Urothelium cell line (cell line): ENCODE measurements at regions not wholly inside any gene's neighbourhood (a gene's known extent, or its start where the extent isn't known, plus 50 kb on each side); places are given as distances from the start of the nearest gene placed in this dataset.

Experiments
- DNase-seq: peaks from one replicate; pipeline ENCODE4 v3.0.0; 2011; ENCODE audit warnings: low spot score, mixed read lengths
- FAIRE-seq: peaks from 2 replicates; lab custom pipeline; 2011; peaks lifted over from hg19 to GRCh38; lab: Jason Lieb, UNC

- no peak for DNase-seq
- FAIRE-seq, result no peak
Observed at GRCh38 chr1:221150996-221151395, 271.8 kb downstream of the HLX start.

GRCh38 chr1:221154932-221155331 is 275.7 kb downstream of the HLX start:
- FAIRE-seq (no peak), DNase-seq (no peak)

GRCh38 chr1:221157026-221157761 is 278.0 kb downstream of the HLX start:
- no peak for DNase-seq
- no peak for FAIRE-seq

- DNase-seq (no peak), FAIRE-seq (no peak)
Observed at GRCh38 chr1:221159608-221160007, 280.4 kb downstream of the HLX start.

- DNase-seq (no peak), FAIRE-seq (no peak)
Observed at GRCh38 chr1:221161571-221162041, 282.4 kb downstream of the HLX start.

- DNase-seq (no peak), FAIRE-seq (no peak)
Observed at GRCh38 chr1:221162352-221162751, 283.1 kb downstream of the HLX start.

- no peak for FAIRE-seq
- no peak for DNase-seq
Observed at GRCh38 chr1:221162939-221163338, 283.7 kb downstream of the HLX start.

GRCh38 chr1:221164029-221164428 is 284.8 kb downstream of the HLX start:
- DNase-seq, result no peak
- FAIRE-seq, result no peak

- DNase-seq (no peak), FAIRE-seq (no peak)
Observed at GRCh38 chr1:221164951-221165838, 286.0 kb downstream of the HLX start.

- DNase-seq (no peak), FAIRE-seq (no peak)
Observed at GRCh38 chr1:221165839-221166500, 286.7 kb downstream of the HLX start.

GRCh38 chr1:221166559-221167318 is 287.5 kb downstream of the HLX start:
- no peak for FAIRE-seq
- DNase-seq, result no peak

- DNase-seq, result no peak
- no peak for FAIRE-seq
Observed at GRCh38 chr1:221169447-221169889, 290.2 kb downstream of the HLX start.

GRCh38 chr1:221170171-221170570 is 290.9 kb downstream of the HLX start:
- FAIRE-seq (no peak), DNase-seq (no peak)

- FAIRE-seq, result no peak
- DNase-seq, result no peak
Observed at GRCh38 chr1:221171768-221172167, 292.5 kb downstream of the HLX start.

GRCh38 chr1:221172841-221173240 is 293.6 kb downstream of the HLX start:
- no peak for FAIRE-seq

GRCh38 chr1:221174330-221174993 is 295.2 kb downstream of the HLX start:
- no peak for DNase-seq
- FAIRE-seq, result no peak

More at GRCh38 chr1:221172841-221173240, 293.6 kb downstream of the HLX start:
- no peak for DNase-seq

GRCh38 chr1:221175249-221175648 is 296.0 kb downstream of the HLX start:
- no peak for DNase-seq
- no peak for FAIRE-seq

- DNase-seq, result no peak
- no peak for FAIRE-seq
Observed at GRCh38 chr1:221180704-221181368, 301.6 kb downstream of the HLX start.

GRCh38 chr1:221182791-221183533 is 303.7 kb downstream of the HLX start:
- no peak for DNase-seq
- FAIRE-seq, result no peak
